Mucosa of rectum (tissue), 2 donors: ENCODE measurements at regions not wholly inside any gene's neighbourhood (a gene's known extent, or its start where the extent isn't known, plus 50 kb on each side); places are given as distances from the start of the nearest gene placed in this dataset.

Experiments used
- H3K27ac ChIP-seq, 2 donors: one replicate each; pipeline ENCODE4 v1.7.0; 2013; ENCODE audit warnings: inconsistent platforms in 2 of 2, low read depth in 2 of 2, low read length in 2 of 2
- H3K27me3 ChIP-seq, 2 donors: one replicate each; pipeline ENCODE4 v1.7.0; 2013; ENCODE audit warnings: low read length in 2 of 2; ENCODE audit not compliant: control insufficient read depth in 2 of 2, insufficient read depth in 2 of 2
- H3K36me3 ChIP-seq, 2 donors: one replicate each; pipeline ENCODE4 v1.7.0; 2013; ENCODE audit warnings: low read length in 2 of 2; ENCODE audit not compliant: control insufficient read depth in 2 of 2, insufficient read depth in 2 of 2
- H3K4me1 ChIP-seq, 2 donors: one replicate each; pipeline ENCODE4 v1.7.0; 2013; ENCODE audit warnings: low read length in 2 of 2, mild to moderate bottlenecking in 1 of 2; ENCODE audit not compliant: control insufficient read depth in 2 of 2, insufficient read depth in 2 of 2
- H3K4me3 ChIP-seq, 2 donors: one replicate each; pipeline ENCODE4 v1.7.0; 2013; ENCODE audit warnings: low read length in 2 of 2
- H3K9ac ChIP-seq, 2 donors: one replicate each; pipeline ENCODE4 v1.7.0; 2013; ENCODE audit warnings: low read length in 2 of 2, low read depth in 1 of 2, mild to moderate bottlenecking in 1 of 2
- H3K9me3 ChIP-seq, 2 donors: one replicate each; pipeline ENCODE4 v1.7.0; 2013; ENCODE audit warnings: low read length in 2 of 2; ENCODE audit not compliant: control insufficient read depth in 2 of 2
- donor health status: healthy.
- donor health status: Normal muscosa, but diverticular disease.

GRCh38 chr20:23290761-23291574, 59.6 kb upstream of the NXT1 start:
- Histone ChIP-seq H3K9ac (no peak overlapping the region), H3K27ac (no peak overlapping the region), H3K9me3 (no peaks in the 10 kb centered on the region), H3K27me3 (no peaks in the 10 kb centered on the region), H3K4me3 (no peak overlapping the region), H3K4me1 (no peaks in the 10 kb centered on the region), H3K36me3 (no peaks in the 10 kb centered on the region)

GRCh38 chr20:23289724-23290395, 60.7 kb upstream of the NXT1 start:
- Histone ChIP-seq H3K27me3 (no peaks in the 10 kb centered on the region), H3K4me1 (no peaks in the 10 kb centered on the region), H3K27ac (no peak overlapping the region), H3K9me3 (no peaks in the 10 kb centered on the region), H3K9ac (no peak overlapping the region), H3K36me3 (no peaks in the 10 kb centered on the region), H3K4me3 (no peak overlapping the region)

GRCh38 chr20:23289249-23289648, 61.3 kb upstream of the NXT1 start:
- Histone ChIP-seq H3K9ac (no peak overlapping the region), H3K27ac (no peak overlapping the region), H3K4me3 (no peak overlapping the region), H3K4me1 (no peaks in the 10 kb centered on the region), H3K27me3 (no peaks in the 10 kb centered on the region), H3K9me3 (no peaks in the 10 kb centered on the region), H3K36me3 (no peaks in the 10 kb centered on the region)

GRCh38 chr20:23287354-23288190, 63.0 kb upstream of the NXT1 start:
- Histone ChIP-seq H3K4me1 (no peaks in the 10 kb centered on the region), H3K36me3 (no peaks in the 10 kb centered on the region), H3K27ac (no peak overlapping the region), H3K27me3 (no peaks in the 10 kb centered on the region), H3K4me3 (no peak overlapping the region), H3K9me3 (no peaks in the 10 kb centered on the region), H3K9ac (no peak overlapping the region)

GRCh38 chr20:23286346-23286745, 64.2 kb upstream of the NXT1 start:
- H3K9ac ChIP-seq: no peak overlapping the region
- H3K36me3 ChIP-seq: no peaks in the 10 kb centered on the region
- H3K27me3 ChIP-seq: no peaks in the 10 kb centered on the region
- no peak overlapping the region for H3K27ac ChIP-seq
- H3K4me3 ChIP-seq: no peak overlapping the region
- H3K4me1 ChIP-seq: no peaks in the 10 kb centered on the region
- no peaks in the 10 kb centered on the region for H3K9me3 ChIP-seq

- Histone ChIP-seq H3K4me3 (no peak overlapping the region), H3K4me1 (no peaks in the 10 kb centered on the region), H3K9ac (no peak overlapping the region), H3K9me3 (no peaks in the 10 kb centered on the region), H3K27ac (no peak overlapping the region), H3K27me3 (no peaks in the 10 kb centered on the region), H3K36me3 (no peaks in the 10 kb centered on the region)
These were observed 65.1 kb upstream of the NXT1 start for GRCh38 chr20:23285536-23285935.

GRCh38 chr20:23284009-23284408, 66.6 kb upstream of the NXT1 start:
- Histone ChIP-seq H3K9ac (no peak overlapping the region), H3K9me3 (no peaks in the 10 kb centered on the region), H3K4me1 (no peaks in the 10 kb centered on the region), H3K27ac (no peak overlapping the region), H3K4me3 (no peak overlapping the region), H3K27me3 (no peaks in the 10 kb centered on the region), H3K36me3 (no peaks in the 10 kb centered on the region)

GRCh38 chr20:23283096-23283850, 67.3 kb upstream of the NXT1 start:
- Histone ChIP-seq H3K9me3 (no peaks in the 10 kb centered on the region), H3K4me1 (no peaks in the 10 kb centered on the region), H3K9ac (no peak overlapping the region), H3K4me3 (no peak overlapping the region), H3K36me3 (no peaks in the 10 kb centered on the region), H3K27me3 (no peaks in the 10 kb centered on the region), H3K27ac (no peak overlapping the region)

GRCh38 chr20:23282546-23282945, 68.0 kb upstream of the NXT1 start:
- Histone ChIP-seq H3K9me3 (no peaks in the 10 kb centered on the region), H3K36me3 (no peaks in the 10 kb centered on the region), H3K4me3 (no peak overlapping the region), H3K27ac (no peak overlapping the region), H3K27me3 (no peaks in the 10 kb centered on the region), H3K9ac (no peak overlapping the region), H3K4me1 (no peaks in the 10 kb centered on the region)
